DOHH2 (cell line): ENCODE measurements at regions not wholly inside any gene's neighbourhood (a gene's known extent, or its start where the extent isn't known, plus 50 kb on each side); places are given as distances from the start of the nearest gene placed in this dataset.
"Not testable (repeated sequence)": the region's sequence is repeated elsewhere in the genome, so short reads cannot be mapped to it uniquely, and the experiment has no call there.

ENCODE experiments used
- H3F3A ChIP-seq: fragments of 200-600 bp; sonication (generic), shearing (Covaris generic); 2 replicates; pipeline ENCODE4 v1.6.0; 2016; ENCODE audit warnings: antibody characterized with exemption, mild to moderate bottlenecking; ENCODE audit not compliant: control insufficient read depth, insufficient read depth
- H3K27ac ChIP-seq: fragments of 200-600 bp; sonication (generic); 2 replicates; pipeline ENCODE4 v1.5.1; 2014; ENCODE audit warnings: low read depth, mild to moderate bottlenecking, low read length, moderate library complexity
- H3K27me3 ChIP-seq: fragments of 200-600 bp; sonication (generic); 2 replicates; pipeline ENCODE4 v1.6.1; 2014; ENCODE audit warnings: mild to moderate bottlenecking, low read length, mixed read lengths; ENCODE audit not compliant: control insufficient read depth
- H3K36me3 ChIP-seq: fragments of 200-600 bp; sonication (generic); 2 replicates; pipeline ENCODE4 v1.6.1; 2014; ENCODE audit warnings: mild to moderate bottlenecking, low read length, moderate library complexity, mixed read lengths; ENCODE audit not compliant: control insufficient read depth
- H3K4me1 ChIP-seq: fragments of 200-600 bp; sonication (generic); 2 replicates; pipeline ENCODE4 v1.6.1; 2014; ENCODE audit warnings: mild to moderate bottlenecking, low read length, mixed read lengths; ENCODE audit not compliant: control insufficient read depth
- H3K4me2 ChIP-seq: fragments of 200-600 bp; sonication (generic); 2 replicates; pipeline ENCODE4 v1.6.0; 2014; ENCODE audit warnings: mild to moderate bottlenecking, low read length, moderate library complexity
- H3K4me3 ChIP-seq: fragments of 200-600 bp; sonication (generic); 2 replicates; pipeline ENCODE4 v1.5.1; 2014; ENCODE audit warnings: mild to moderate bottlenecking, low read length, mixed read lengths
- H3K79me2 ChIP-seq: fragments of 200-600 bp; sonication (generic); 2 replicates; pipeline ENCODE4 v1.6.1; 2014; ENCODE audit warnings: mild to moderate bottlenecking, low read length, mixed read lengths; ENCODE audit not compliant: control insufficient read depth
- H3K9me2 ChIP-seq: fragments of 200-600 bp; sonication (generic); replicated peaks from 2 replicates; pipeline ENCODE4 v1.6.1; 2014; ENCODE audit warnings: mild to moderate bottlenecking, low read length, mixed read lengths; ENCODE audit not compliant: control insufficient read depth
- H3K9me3 ChIP-seq: fragments of 200-600 bp; sonication (generic); 2 replicates; pipeline ENCODE4 v1.6.1; 2014; ENCODE audit warnings: antibody characterized with exemption, low read length, mixed read lengths; ENCODE audit not compliant: control insufficient read depth, insufficient read depth
- H4K20me1 ChIP-seq: fragments of 200-600 bp; sonication (generic); 2 replicates; pipeline ENCODE4 v1.6.0; 2014; ENCODE audit warnings: low read depth, mild to moderate bottlenecking, antibody characterized with exemption, low read length, moderate library complexity; ENCODE audit not compliant: control insufficient read depth, insufficient read depth
- CTCF ChIP-seq: fragments of 200-600 bp; sonication (generic); IDR thresholded peaks from one replicate; pipeline ENCODE4 v1.5.1; 2014; ENCODE audit warnings: antibody characterized with exemption, mild to moderate bottlenecking, low read depth, low read length; ENCODE audit not compliant: poor library complexity, severe bottlenecking
- EZH2phosphoT487 ChIP-seq: fragments of 200-600 bp; sonication (generic); IDR thresholded peaks from 2 replicates; pipeline ENCODE4 v1.6.1; 2017; ENCODE audit warnings: borderline replicate concordance, mild to moderate bottlenecking, antibody characterized with exemption, low read length, moderate library complexity, mixed read lengths

GRCh38 chr5:60494144-60494543 lies 205.8 kb downstream of the DEPDC1B start:
- no peaks in the 10 kb centered on the region for H3K27me3 ChIP-seq
- H3K4me3 ChIP-seq: no peak overlapping the region
- no peaks in the 10 kb centered on the region for H3K9me2 ChIP-seq
- H3K4me2 ChIP-seq: peak overlapping the region; percentile 29
- no peaks in the 10 kb centered on the region for H3K79me2 ChIP-seq
- H3F3A ChIP-seq: no peaks in the 10 kb centered on the region
- H3K36me3 ChIP-seq: no peaks in the 10 kb centered on the region
- H4K20me1 ChIP-seq: no peaks in the 10 kb centered on the region
- H3K9me3 ChIP-seq: no peaks in the 10 kb centered on the region
- H3K4me1 ChIP-seq: peaks cover 24% of the 10 kb centered on the region
- TF ChIP-seq CTCF (no peak), EZH2phosphoT487 (no peak)
- H3K27ac ChIP-seq: no peak overlapping the region

GRCh38 chr5:60493372-60493771 lies 206.6 kb downstream of the DEPDC1B start:
- Histone ChIP-seq H3K36me3 (no peaks in the 10 kb centered on the region), H3K27ac (no peak overlapping the region), H3K27me3 (no peaks in the 10 kb centered on the region), H3K9me2 (no peaks in the 10 kb centered on the region), H3K4me1 (peaks cover 24% of the 10 kb centered on the region), H3K4me2 (no peak overlapping the region), H4K20me1 (no peaks in the 10 kb centered on the region), H3K4me3 (no peak overlapping the region), H3K79me2 (no peaks in the 10 kb centered on the region), H3K9me3 (no peaks in the 10 kb centered on the region), H3F3A (no peaks in the 10 kb centered on the region)
- no peak for TF ChIP-seq CTCF
- TF ChIP-seq EZH2phosphoT487: no peak

GRCh38 chr5:60492958-60493357 lies 207.0 kb downstream of the DEPDC1B start:
- H3K79me2 ChIP-seq: no peaks in the 10 kb centered on the region
- no peaks in the 10 kb centered on the region for H3K27me3 ChIP-seq
- H3K4me1 ChIP-seq: peaks cover 24% of the 10 kb centered on the region
- no peak overlapping the region for H3K4me2 ChIP-seq
- H3K9me3 ChIP-seq: no peaks in the 10 kb centered on the region
- H3K9me2 ChIP-seq: no peaks in the 10 kb centered on the region
- no peaks in the 10 kb centered on the region for H3K36me3 ChIP-seq
- no peaks in the 10 kb centered on the region for H4K20me1 ChIP-seq
- H3K27ac ChIP-seq: no peak overlapping the region
- H3F3A ChIP-seq: no peaks in the 10 kb centered on the region
- TF ChIP-seq EZH2phosphoT487 (no peak), CTCF (no peak)
- no peak overlapping the region for H3K4me3 ChIP-seq

GRCh38 chr5:60492358-60492757 lies 207.6 kb downstream of the DEPDC1B start:
- H3K4me1 ChIP-seq: peaks cover 24% of the 10 kb centered on the region

More at GRCh38 chr5:60492358-60492757, 207.6 kb downstream of the DEPDC1B start:
- not testable (repeated sequence) for H4K20me1 ChIP-seq, H3K9me2 ChIP-seq, H3K9me3 ChIP-seq, H3K4me2 ChIP-seq, H3F3A ChIP-seq, H3K79me2 ChIP-seq, H3K36me3 ChIP-seq, H3K27me3 ChIP-seq, H3K4me3 ChIP-seq, H3K27ac ChIP-seq
